ENCODE measurements at regions not wholly inside any gene's neighbourhood (a gene's known extent, or its start where the extent isn't known, plus 50 kb on each side); places are given as distances from the start of the nearest gene placed in this dataset.

- FAIRE-seq (no peak), DNase-seq (ENCODE audit: insufficient read length) (no peak)
- no peak for TF ChIP-seq POLR2A (IDR thresholded peaks at IDR 0.05; ENCODE audit: low read depth, low read length)
- TF ChIP-seq TAF1 (IDR thresholded peaks at IDR 0.05; ENCODE audit: borderline replicate concordance, low read depth, low read length): no peak
- no peak for TF ChIP-seq POLR2AphosphoS5 (IDR thresholded peaks at IDR 0.05; ENCODE audit: low read depth, low read length)
Observed at GRCh38 chr19:5231857-5232678, 108.5 kb downstream of the PTPRS start.

- no peak for DNase-seq (ENCODE audit: insufficient read length)
- TF ChIP-seq POLR2A (IDR thresholded peaks at IDR 0.05; ENCODE audit: low read depth, low read length): no peak
- no peak for TF ChIP-seq POLR2AphosphoS5 (IDR thresholded peaks at IDR 0.05; ENCODE audit: low read depth, low read length)
- no peak for TF ChIP-seq TAF1 (IDR thresholded peaks at IDR 0.05; ENCODE audit: borderline replicate concordance, low read depth, low read length)
- FAIRE-seq: no peak
Observed at GRCh38 chr19:5230730-5231555, 109.7 kb downstream of the PTPRS start.

- TF ChIP-seq POLR2AphosphoS5 (IDR thresholded peaks at IDR 0.05; ENCODE audit: low read depth, low read length): no peak
- no peak for TF ChIP-seq POLR2A (IDR thresholded peaks at IDR 0.05; ENCODE audit: low read depth, low read length)
- TF ChIP-seq TAF1 (IDR thresholded peaks at IDR 0.05; ENCODE audit: borderline replicate concordance, low read depth, low read length): no peak
- FAIRE-seq (no peak), DNase-seq (ENCODE audit: insufficient read length) (no peak)
Observed at GRCh38 chr19:5229778-5230335, 110.8 kb downstream of the PTPRS start.

- FAIRE-seq (no peak), DNase-seq (ENCODE audit: insufficient read length) (no peak)
- TF ChIP-seq POLR2A (IDR thresholded peaks at IDR 0.05; ENCODE audit: low read depth, low read length) (no peak), POLR2AphosphoS5 (IDR thresholded peaks at IDR 0.05; ENCODE audit: low read depth, low read length) (no peak), TAF1 (IDR thresholded peaks at IDR 0.05; ENCODE audit: borderline replicate concordance, low read depth, low read length) (no peak)
Observed at GRCh38 chr19:5228932-5229777, 111.5 kb downstream of the PTPRS start.

GRCh38 chr19:5228490-5228889 is 112.1 kb downstream of the PTPRS start:
- TF ChIP-seq TAF1 (IDR thresholded peaks at IDR 0.05; ENCODE audit: borderline replicate concordance, low read depth, low read length): no peak
- no peak for TF ChIP-seq POLR2AphosphoS5 (IDR thresholded peaks at IDR 0.05; ENCODE audit: low read depth, low read length)
- TF ChIP-seq POLR2A (IDR thresholded peaks at IDR 0.05; ENCODE audit: low read depth, low read length): no peak
- no peak for FAIRE-seq
- DNase-seq (ENCODE audit: insufficient read length): no peak

- no peak for TF ChIP-seq TAF1 (IDR thresholded peaks at IDR 0.05; ENCODE audit: borderline replicate concordance, low read depth, low read length)
- no peak for TF ChIP-seq POLR2A (IDR thresholded peaks at IDR 0.05; ENCODE audit: low read depth, low read length)
- no peak for TF ChIP-seq POLR2AphosphoS5 (IDR thresholded peaks at IDR 0.05; ENCODE audit: low read depth, low read length)
- FAIRE-seq (no peak), DNase-seq (ENCODE audit: insufficient read length) (no peak)
Observed at GRCh38 chr19:5225486-5226345, 114.9 kb downstream of the PTPRS start.

- no peak for TF ChIP-seq POLR2AphosphoS5 (IDR thresholded peaks at IDR 0.05; ENCODE audit: low read depth, low read length)
- no peak for TF ChIP-seq POLR2A (IDR thresholded peaks at IDR 0.05; ENCODE audit: low read depth, low read length)
- no peak for TF ChIP-seq TAF1 (IDR thresholded peaks at IDR 0.05; ENCODE audit: borderline replicate concordance, low read depth, low read length)
- FAIRE-seq (no peak), DNase-seq (ENCODE audit: insufficient read length) (no peak)
Observed at GRCh38 chr19:5224480-5224879, 116.1 kb downstream of the PTPRS start.

GRCh38 chr19:5222821-5223321 is 117.7 kb downstream of the PTPRS start:
- DNase-seq (ENCODE audit: insufficient read length) (no peak), FAIRE-seq (no peak)
- TF ChIP-seq POLR2AphosphoS5 (IDR thresholded peaks at IDR 0.05; ENCODE audit: low read depth, low read length) (no peak), POLR2A (IDR thresholded peaks at IDR 0.05; ENCODE audit: low read depth, low read length) (no peak), TAF1 (IDR thresholded peaks at IDR 0.05; ENCODE audit: borderline replicate concordance, low read depth, low read length) (no peak)

GRCh38 chr19:5222178-5222577 is 118.4 kb downstream of the PTPRS start:
- FAIRE-seq (no peak), DNase-seq (ENCODE audit: insufficient read length) (no peak)
- TF ChIP-seq POLR2A (IDR thresholded peaks at IDR 0.05; ENCODE audit: low read depth, low read length) (no peak), TAF1 (IDR thresholded peaks at IDR 0.05; ENCODE audit: borderline replicate concordance, low read depth, low read length) (no peak), POLR2AphosphoS5 (IDR thresholded peaks at IDR 0.05; ENCODE audit: low read depth, low read length) (no peak)

GRCh38 chr19:5220866-5221265 is 119.7 kb downstream of the PTPRS start:
- DNase-seq (ENCODE audit: insufficient read length): no peak
- TF ChIP-seq POLR2AphosphoS5 (IDR thresholded peaks at IDR 0.05; ENCODE audit: low read depth, low read length) (no peak), TAF1 (IDR thresholded peaks at IDR 0.05; ENCODE audit: borderline replicate concordance, low read depth, low read length) (no peak), POLR2A (IDR thresholded peaks at IDR 0.05; ENCODE audit: low read depth, low read length) (no peak)
- no peak for FAIRE-seq

All from GM12892 (cell line).